SH-SY5Y (cell line): ENCODE measurements at regions not wholly inside any gene's neighbourhood (a gene's known extent, or its start where the extent isn't known, plus 50 kb on each side); places are given as distances from the start of the nearest gene placed in this dataset.

Source experiments
- GATA2 ChIP-seq: IDR thresholded peaks from 2 replicates; pipeline ENCODE4 v1.6.1; 2011; ENCODE audit warnings: mild to moderate bottlenecking, low read depth, low read length
- GATA3 ChIP-seq: IDR thresholded peaks from 2 replicates; pipeline ENCODE4 v1.6.1; 2011; ENCODE audit warnings: low read depth, mild to moderate bottlenecking, low read length, moderate library complexity

- TF ChIP-seq GATA2 (no peak), GATA3 (no peak)
Measured at GRCh38 chr10:83248106-83248631, 891.1 kb upstream of the GHITM start.
